NCI-H2196 treated with DMSO at 0.1 percent for 48 hours (cell line): ENCODE measurements at regions not wholly inside any gene's neighbourhood (a gene's known extent, or its start where the extent isn't known, plus 50 kb on each side); places are given as distances from the start of the nearest gene placed in this dataset.
A peak's percentile ranks its signal among the peaks of the same experiment; 100 is the strongest.

ENCODE experiments used
- DNase-seq: peaks from one replicate; lab custom pipeline; 2025; ENCODE audit not compliant: unreplicated experiment; lab: John Stamatoyannopoulos, UW

GRCh38 chr3:124429129-124429815, 301.0 kb upstream of the UMPS start:
- DNase-seq, result peak; percentile 94

GRCh38 chr3:124431331-124431994, 298.8 kb upstream of the UMPS start:
- no peak for DNase-seq

GRCh38 chr3:124434176-124434575, 296.1 kb upstream of the UMPS start:
- DNase-seq, result no peak

GRCh38 chr3:124435467-124435866, 294.8 kb upstream of the UMPS start:
- no peak for DNase-seq

- no peak for DNase-seq
These were observed 291.4 kb upstream of the UMPS start for GRCh38 chr3:124438813-124439212.

- no peak for DNase-seq
These were observed 290.6 kb upstream of the UMPS start for GRCh38 chr3:124439603-124440002.

- no peak for DNase-seq
These were observed 288.5 kb upstream of the UMPS start for GRCh38 chr3:124441766-124442165.

GRCh38 chr3:124442463-124442862, 287.8 kb upstream of the UMPS start:
- DNase-seq, result no peak

GRCh38 chr3:124443446-124443845, 286.8 kb upstream of the UMPS start:
- no peak for DNase-seq

- no peak for DNase-seq
These were observed 286.2 kb upstream of the UMPS start for GRCh38 chr3:124444075-124444474.

GRCh38 chr3:124444896-124445295, 285.4 kb upstream of the UMPS start:
- DNase-seq, result no peak

- DNase-seq, result no peak
These were observed 282.4 kb upstream of the UMPS start for GRCh38 chr3:124447845-124448244.

GRCh38 chr3:124448954-124449353, 281.3 kb upstream of the UMPS start:
- DNase-seq, result no peak

- DNase-seq, result no peak
These were observed 279.9 kb upstream of the UMPS start for GRCh38 chr3:124450366-124450765.

- DNase-seq, result no peak
These were observed 278.5 kb upstream of the UMPS start for GRCh38 chr3:124451630-124452317.

GRCh38 chr3:124453189-124453588, 277.1 kb upstream of the UMPS start:
- DNase-seq, result no peak

GRCh38 chr3:124455891-124456290, 274.4 kb upstream of the UMPS start:
- DNase-seq, result no peak

- DNase-seq, result no peak
These were observed 273.7 kb upstream of the UMPS start for GRCh38 chr3:124456506-124456905.

GRCh38 chr3:124459678-124460077, 270.6 kb upstream of the UMPS start:
- DNase-seq, result no peak

GRCh38 chr3:124461126-124461525, 269.1 kb upstream of the UMPS start:
- no peak for DNase-seq

GRCh38 chr3:124461838-124462632, 268.2 kb upstream of the UMPS start:
- DNase-seq, result no peak
